ENCODE measurements at regions not wholly inside any gene's neighbourhood (a gene's known extent, or its start where the extent isn't known, plus 50 kb on each side); places are given as distances from the start of the nearest gene placed in this dataset.

- POLR2A ChIA-PET: no interaction called here
- Histone ChIP-seq H3K4me2 (ENCODE audit: low read depth, low read length) (no peak overlapping the region), H3K9me3 (ENCODE audit: low read length) (no peaks in the 10 kb centered on the region), H3K36me3 (replicated peaks in 1 of 2; ENCODE audit: control insufficient read depth in 1 of 2, insufficient read depth in 2 of 2, low read length in 2 of 2) (no peaks in the 10 kb centered on the region), H3K27ac (ENCODE audit: extremely low read length, insufficient read depth, low read length) (no peak overlapping the region), H3K79me2 (ENCODE audit: insufficient read depth, low read length) (no peaks in the 10 kb centered on the region), H3K9ac (ENCODE audit: insufficient read depth, low read depth, low read length) (no peak overlapping the region), H3K4me1 (ENCODE audit: insufficient read depth, low read length) (no peaks in the 10 kb centered on the region), H2AFZ (ENCODE audit: low read length) (no peak overlapping the region), H4K20me1 (ENCODE audit: insufficient read depth, low read length) (no peaks in the 10 kb centered on the region), H3K4me3 (replicated peaks in 1 of 3; ENCODE audit: insufficient read depth in 1 of 3, low read depth in 2 of 3, low read length in 3 of 3) (no peak overlapping the region), H3K27me3 (ENCODE audit: control insufficient read depth in 1 of 2, insufficient read depth in 2 of 2, low read length in 2 of 2) (no peaks in the 10 kb centered on the region)
- no peak for ATAC-seq
- FAIRE-seq: no peak
- TF ChIP-seq CBX5 (CRISPR knock-in tag; IDR thresholded peaks at IDR 0.05; ENCODE audit: borderline replicate concordance) (no peak), PAXIP1 (CRISPR knock-in tag; conservative IDR thresholded peaks at IDR 0.05) (no peak), SNAPC4 (CRISPR knock-in tag; IDR thresholded peaks at IDR 0.05) (no peak), CREBL2 (CRISPR knock-in tag; IDR thresholded peaks at IDR 0.05; ENCODE audit: borderline replicate concordance) (no peak), ATF7 (IDR thresholded peaks at IDR 0.05) (no peak), ATF7 (CRISPR knock-in tag; IDR thresholded peaks at IDR 0.05) (no peak), CEBPG (CRISPR knock-in tag; IDR thresholded peaks at IDR 0.05) (peak; percentile 36), ZFAT (CRISPR knock-in tag; conservative IDR thresholded peaks at IDR 0.05) (no peak), ZNF317 (CRISPR knock-in tag; IDR thresholded peaks at IDR 0.05) (no peak), CEBPB (IDR thresholded peaks at IDR 0.05; ENCODE audit: borderline replicate concordance, low read depth, low read length) (peak; percentile 88), MEF2D (CRISPR knock-in tag; IDR thresholded peaks at IDR 0.05) (no peak), AFF4 (CRISPR knock-in tag; IDR thresholded peaks at IDR 0.05) (no peak)
- CTCF ChIA-PET (ENCODE audit: low intra/inter-chr PET ratio, low total read pairs): no interaction called here
- DNase-seq (ENCODE audit: low spot score): no peak
- intact Hi-C loops (cut with micrococcal nuclease; ENCODE audit: unreplicated experiment) (no loop called here), in situ Hi-C loops (cut with HindIII; ENCODE audit: extremely low pct_ligation_motif_present, low pct_unique_long_range_greater_than_20kb) (no loop called here)
- 30% methylated on average over 4 of the region's 4 CpGs for WGBS (ENCODE audit: low lambda C conversion rate)
- BruUV-seq (replicated peaks): no TSS peak
These were observed 310.0 kb downstream of the FOXA2 start for GRCh38 chr20:22274330-22274729.

Data from HepG2 (cell line).